Kidney glomerular epithelial cell (primary cell): ENCODE measurements at regions not wholly inside any gene's neighbourhood (a gene's known extent, or its start where the extent isn't known, plus 50 kb on each side); places are given as distances from the start of the nearest gene placed in this dataset.

Experiments
- DNase-seq: peaks from one replicate; lab custom pipeline; 2025; lab: John Stamatoyannopoulos, UW

GRCh38 chr5:42360056-42360455, 63.2 kb upstream of the GHR start:
- no peak for DNase-seq

- DNase-seq = no peak
These were observed 62.5 kb upstream of the GHR start for GRCh38 chr5:42360616-42361314.

- no peak for DNase-seq
These were observed 61.9 kb upstream of the GHR start for GRCh38 chr5:42361315-42361688.

GRCh38 chr5:42366051-42366450, 57.2 kb upstream of the GHR start:
- no peak for DNase-seq
